Body of pancreas (tissue), 4 donors: ENCODE measurements at regions not wholly inside any gene's neighbourhood (a gene's known extent, or its start where the extent isn't known, plus 50 kb on each side); places are given as distances from the start of the nearest gene placed in this dataset.

Experiments
- CTCF ChIP-seq, 7 experiments: fragments of 450-650 bp in 4 of 7; fragments of 200-600 bp in 3 of 7; sonication (generic) in 3 of 7; IDR thresholded peaks; one replicate each; pipeline ENCODE4 v1.5.1; 2016 to 2019; ENCODE audit warnings: antibody characterized with exemption in 7 of 7
- POLR2A ChIP-seq, 3 donors: fragments of 450-650 bp; IDR thresholded peaks; one replicate each; pipeline ENCODE4 v1.6.1; 2016; ENCODE audit warnings: antibody characterized with exemption in 3 of 3, mild to moderate bottlenecking in 2 of 3

- TF ChIP-seq CTCF (IDR thresholded peaks at IDR 0.05), result no peak
- no peak for TF ChIP-seq POLR2A (IDR thresholded peaks at IDR 0.05)
Observed at GRCh38 chr15:88393719-88394519, 73.3 kb downstream of the MRPL46 start.
